ENCODE measurements at regions not wholly inside any gene's neighbourhood (a gene's known extent, or its start where the extent isn't known, plus 50 kb on each side); places are given as distances from the start of the nearest gene placed in this dataset.

- DNase-seq (no peak), ATAC-seq (ENCODE audit: low read depth in 2 of 2) (no peak)
- Mint-ChIP-seq H3K4me3 (no peak overlapping the region), H3K27me3 (peaks cover 0 to 4% (median 0%) of the 10 kb centered on the region in 3 donors), H3K9me3 (peaks cover 0 to 1% (median 0%) of the 10 kb centered on the region in 7 donors), H3K4me1 (no peaks in the 10 kb centered on the region), H3K27ac (no peak overlapping the region), H3K36me3 (no peaks in the 10 kb centered on the region)
These were observed 340.9 kb downstream of the RASEF start for GRCh38 chr9:82722051-82722450.

GRCh38 chr9:82722561-82722960 lies 340.4 kb downstream of the RASEF start:
- H3K9me3 Mint-ChIP-seq = peaks cover 0 to 1% (median 0%) of the 10 kb centered on the region in 7 donors
- H3K4me3 Mint-ChIP-seq = no peak overlapping the region
- no peak for DNase-seq
- no peak overlapping the region for H3K27ac Mint-ChIP-seq
- H3K4me1 Mint-ChIP-seq = no peaks in the 10 kb centered on the region
- ATAC-seq (ENCODE audit: low read depth in 2 of 2) = no peak
- no peaks in the 10 kb centered on the region for H3K36me3 Mint-ChIP-seq
- H3K27me3 Mint-ChIP-seq = peaks cover 0 to 4% (median 0%) of the 10 kb centered on the region in 3 donors

GRCh38 chr9:82726424-82727276 lies 336.3 kb downstream of the RASEF start:
- Mint-ChIP-seq H3K4me3 (no peak overlapping the region), H3K9me3 (no peaks in the 10 kb centered on the region), H3K27me3 (peaks cover 0 to 4% (median 0%) of the 10 kb centered on the region in 3 donors), H3K4me1 (no peaks in the 10 kb centered on the region), H3K36me3 (no peaks in the 10 kb centered on the region), H3K27ac (no peak overlapping the region)
- ATAC-seq (ENCODE audit: low read depth in 2 of 2) = no peak
- no peak for DNase-seq

GRCh38 chr9:82729141-82729540 lies 333.8 kb downstream of the RASEF start:
- Mint-ChIP-seq H3K9me3 (peaks cover 0 to 2% (median 0%) of the 10 kb centered on the region in 7 donors), H3K4me3 (no peak overlapping the region), H3K27me3 (peaks cover 0 to 4% (median 0%) of the 10 kb centered on the region in 3 donors), H3K27ac (no peak overlapping the region), H3K4me1 (no peaks in the 10 kb centered on the region), H3K36me3 (no peaks in the 10 kb centered on the region)
- no peak for ATAC-seq (ENCODE audit: low read depth in 2 of 2)
- no peak for DNase-seq

- Mint-ChIP-seq H3K4me1 (no peaks in the 10 kb centered on the region), H3K4me3 (no peak overlapping the region), H3K9me3 (peaks cover 0 to 2% (median 0%) of the 10 kb centered on the region in 7 donors), H3K27me3 (no peaks in the 10 kb centered on the region), H3K36me3 (no peaks in the 10 kb centered on the region), H3K27ac (no peak overlapping the region)
- DNase-seq (no peak), ATAC-seq (ENCODE audit: low read depth in 2 of 2) (no peak)
These were observed 332.9 kb downstream of the RASEF start for GRCh38 chr9:82729991-82730589.

- no peak overlapping the region for H3K27ac Mint-ChIP-seq
- DNase-seq (no peak), ATAC-seq (ENCODE audit: low read depth in 2 of 2) (no peak)
- H3K4me3 Mint-ChIP-seq = no peak overlapping the region
- no peaks in the 10 kb centered on the region for H3K36me3 Mint-ChIP-seq
- H3K27me3 Mint-ChIP-seq = no peaks in the 10 kb centered on the region
- H3K9me3 Mint-ChIP-seq = peaks cover 0 to 2% (median 0%) of the 10 kb centered on the region in 7 donors
- H3K4me1 Mint-ChIP-seq = no peaks in the 10 kb centered on the region
These were observed 330.0 kb downstream of the RASEF start for GRCh38 chr9:82732928-82733327.

- H3K4me1 Mint-ChIP-seq = no peaks in the 10 kb centered on the region
- no peak for ATAC-seq (ENCODE audit: low read depth in 2 of 2)
- no peaks in the 10 kb centered on the region for H3K27me3 Mint-ChIP-seq
- no peak overlapping the region for H3K27ac Mint-ChIP-seq
- H3K9me3 Mint-ChIP-seq = peaks cover 0 to 2% (median 0%) of the 10 kb centered on the region in 7 donors
- no peak overlapping the region for H3K4me3 Mint-ChIP-seq
- H3K36me3 Mint-ChIP-seq = no peaks in the 10 kb centered on the region
- DNase-seq = no peak
These were observed 326.8 kb downstream of the RASEF start for GRCh38 chr9:82736126-82736525.

GRCh38 chr9:82736701-82737100 lies 326.2 kb downstream of the RASEF start:
- Mint-ChIP-seq H3K4me1 (no peaks in the 10 kb centered on the region), H3K36me3 (no peaks in the 10 kb centered on the region)
- no peak for ATAC-seq (ENCODE audit: low read depth in 2 of 2)

GRCh38 chr9:82745919-82746318 lies 317.0 kb downstream of the RASEF start:
- no peaks in the 10 kb centered on the region for H3K4me1 Mint-ChIP-seq
- H3K4me3 Mint-ChIP-seq = no peak overlapping the region
- no peak for DNase-seq
- H3K27ac Mint-ChIP-seq = no peak overlapping the region
- H3K9me3 Mint-ChIP-seq = peaks cover 0 to 3% (median 0%) of the 10 kb centered on the region in 7 donors
- no peak for ATAC-seq (ENCODE audit: low read depth in 2 of 2)
- no peaks in the 10 kb centered on the region for H3K27me3 Mint-ChIP-seq
- H3K36me3 Mint-ChIP-seq = no peaks in the 10 kb centered on the region

More at GRCh38 chr9:82736701-82737100, 326.2 kb downstream of the RASEF start:
- no peaks in the 10 kb centered on the region for H3K27me3 Mint-ChIP-seq
- H3K27ac Mint-ChIP-seq = no peak overlapping the region
- peaks cover 0 to 2% (median 0%) of the 10 kb centered on the region in 7 donors for H3K9me3 Mint-ChIP-seq
- no peak overlapping the region for H3K4me3 Mint-ChIP-seq
- DNase-seq = no peak

- H3K36me3 Mint-ChIP-seq = no peaks in the 10 kb centered on the region
- DNase-seq (no peak), ATAC-seq (ENCODE audit: low read depth in 2 of 2) (no peak)
- H3K27ac Mint-ChIP-seq = peak overlapping the region in 1 of 6 donors; percentile 38
- no peaks in the 10 kb centered on the region for H3K9me3 Mint-ChIP-seq
- no peak overlapping the region for H3K4me3 Mint-ChIP-seq
- no peaks in the 10 kb centered on the region for H3K4me1 Mint-ChIP-seq
- no peaks in the 10 kb centered on the region for H3K27me3 Mint-ChIP-seq
These were observed 312.5 kb downstream of the RASEF start for GRCh38 chr9:82750411-82750913.

GRCh38 chr9:82757924-82758323 lies 305.0 kb downstream of the RASEF start:
- no peak for DNase-seq
- ATAC-seq (ENCODE audit: low read depth in 2 of 2) = no peak
- no peak overlapping the region for H3K4me3 Mint-ChIP-seq
- peaks cover 0 to 4% (median 0%) of the 10 kb centered on the region in 3 donors for H3K27me3 Mint-ChIP-seq
- no peak overlapping the region for H3K27ac Mint-ChIP-seq
- no peaks in the 10 kb centered on the region for H3K4me1 Mint-ChIP-seq
- H3K36me3 Mint-ChIP-seq = no peaks in the 10 kb centered on the region
- H3K9me3 Mint-ChIP-seq = no peaks in the 10 kb centered on the region

GRCh38 chr9:82761027-82761426 lies 301.9 kb downstream of the RASEF start:
- no peak for DNase-seq
- peaks cover 0 to 10% (median 0%) of the 10 kb centered on the region in 3 donors for H3K4me1 Mint-ChIP-seq
- ATAC-seq (ENCODE audit: low read depth in 2 of 2) = no peak
- peaks cover 0 to 4% (median 0%) of the 10 kb centered on the region in 3 donors for H3K27me3 Mint-ChIP-seq
- no peak overlapping the region for H3K4me3 Mint-ChIP-seq
- H3K36me3 Mint-ChIP-seq = no peaks in the 10 kb centered on the region
- no peaks in the 10 kb centered on the region for H3K9me3 Mint-ChIP-seq
- H3K27ac Mint-ChIP-seq = no peak overlapping the region

- Mint-ChIP-seq H3K4me3 (no peak overlapping the region), H3K9me3 (no peaks in the 10 kb centered on the region), H3K27me3 (peaks cover 0 to 4% (median 0%) of the 10 kb centered on the region in 3 donors), H3K36me3 (no peaks in the 10 kb centered on the region), H3K27ac (no peak overlapping the region), H3K4me1 (peaks cover 0 to 10% (median 0%) of the 10 kb centered on the region in 3 donors)
- ATAC-seq (ENCODE audit: low read depth in 2 of 2) (no peak), DNase-seq (no peak)
These were observed 301.0 kb downstream of the RASEF start for GRCh38 chr9:82761956-82762355.

- Mint-ChIP-seq H3K27me3 (peaks cover 0 to 4% (median 0%) of the 10 kb centered on the region in 3 donors), H3K4me1 (peaks cover 0 to 10% (median 0%) of the 10 kb centered on the region in 3 donors), H3K9me3 (peaks cover 0 to 4% (median 0%) of the 10 kb centered on the region in 7 donors), H3K36me3 (no peaks in the 10 kb centered on the region), H3K27ac (no peak overlapping the region), H3K4me3 (no peak overlapping the region)
- DNase-seq = no peak
- no peak for ATAC-seq (ENCODE audit: low read depth in 2 of 2)
These were observed 299.3 kb downstream of the RASEF start for GRCh38 chr9:82763656-82764055.
